OCI-LY3 (cell line): ENCODE measurements at regions not wholly inside any gene's neighbourhood (a gene's known extent, or its start where the extent isn't known, plus 50 kb on each side); places are given as distances from the start of the nearest gene placed in this dataset.

Source experiments
- H2AFZ ChIP-seq: fragments of 200-600, 300-600 bp; shearing (Covaris generic); 2 replicates; pipeline ENCODE4 v1.6.0; 2014; ENCODE audit warnings: antibody characterized with exemption, low read depth, low read length
- H3K27ac ChIP-seq: fragments of 200-600, 300-600 bp; sonication (generic); 2 replicates; pipeline ENCODE4 v1.5.1; 2014; ENCODE audit warnings: mild to moderate bottlenecking, low read length, moderate library complexity, mixed read lengths
- H3K27me3 ChIP-seq: fragments of 200-600, 300-600 bp; sonication (generic); 2 replicates; pipeline ENCODE4 v1.6.1; 2014; ENCODE audit warnings: low read depth, low read length, mixed read lengths
- H3K36me3 ChIP-seq: fragments of 200-600, 300-600 bp; sonication (generic); replicated peaks from 2 replicates; pipeline ENCODE3; 2014; ENCODE audit warnings: low read depth, low read length, mixed read lengths
- H3K4me1 ChIP-seq: fragments of 300-600, 200-600 bp; sonication (generic); 2 replicates; pipeline ENCODE4 v1.6.1; 2014; ENCODE audit warnings: low read length, mixed read lengths
- H3K4me2 ChIP-seq: fragments of 200-600, 300-600 bp; sonication (generic); 2 replicates; pipeline ENCODE4 v1.6.1; 2014; ENCODE audit warnings: low read length, mixed read lengths
- H3K4me3 ChIP-seq: fragments of 300-600, 200-600 bp; sonication (generic); 2 replicates; pipeline ENCODE4 v1.5.1; 2014; ENCODE audit warnings: antibody characterized with exemption, mild to moderate bottlenecking, low read length, moderate library complexity
- H3K79me2 ChIP-seq: fragments of 300-600, 200-600 bp; shearing (Covaris generic); 2 replicates; pipeline ENCODE4 v1.6.1; 2014; ENCODE audit warnings: mild to moderate bottlenecking, low read length, mixed read lengths
- H3K9ac ChIP-seq: fragments of 300-600, 200-600 bp; shearing (Covaris generic); 2 replicates; pipeline ENCODE4 v1.6.0; 2014; ENCODE audit warnings: mild to moderate bottlenecking, low read length, moderate library complexity
- H3K9me3 ChIP-seq: fragments of 200-600, 300-600 bp; shearing (Covaris generic); 2 replicates; pipeline ENCODE4 v1.6.1; 2014; ENCODE audit warnings: low read length, mixed read lengths; ENCODE audit not compliant: insufficient read depth
- H4K20me1 ChIP-seq: fragments of 200-600, 300-600 bp; sonication (generic); 2 replicates; pipeline ENCODE4 v1.6.1; 2016; ENCODE audit warnings: low read length, mixed read lengths; ENCODE audit not compliant: insufficient read depth
- CTCF ChIP-seq: fragments of 200-600, 300-600 bp; sonication (generic); IDR thresholded peaks from 2 replicates; pipeline ENCODE4 v1.5.1; 2014; ENCODE audit warnings: antibody characterized with exemption, low read length, low read depth
- EZH2phosphoT487 ChIP-seq: fragments of 200-600 bp; shearing (Covaris generic); IDR thresholded peaks from 2 replicates; pipeline ENCODE4 v1.6.1; 2018; ENCODE audit warnings: antibody characterized with exemption, mixed run types, low read depth

- Histone ChIP-seq H3K27me3 (no peaks in the 10 kb centered on the region), H3K4me3 (no peak overlapping the region), H3K9me3 (no peaks in the 10 kb centered on the region), H3K36me3 (no peaks in the 10 kb centered on the region), H4K20me1 (no peaks in the 10 kb centered on the region), H3K79me2 (no peaks in the 10 kb centered on the region), H2AFZ (no peak overlapping the region), H3K27ac (no peak overlapping the region), H3K9ac (no peak overlapping the region), H3K4me2 (peak overlapping the region; percentile 17; the same call in 1 of the 2 replicates), H3K4me1 (peaks cover 49% of the 10 kb centered on the region)
- TF ChIP-seq EZH2phosphoT487 (no peak), CTCF (no peak)
Measured at GRCh38 chr4:121455285-121455684, 74.5 kb upstream of the QRFPR start.

- H3K4me3 ChIP-seq: no peak overlapping the region
- H3K4me1 ChIP-seq: peaks cover 53% of the 10 kb centered on the region
- TF ChIP-seq CTCF (no peak), EZH2phosphoT487 (no peak)
- H3K27ac ChIP-seq: no peak overlapping the region
- no peak overlapping the region for H3K4me2 ChIP-seq
- H3K9me3 ChIP-seq: no peaks in the 10 kb centered on the region
- H3K9ac ChIP-seq: no peak overlapping the region
- H2AFZ ChIP-seq: no peak overlapping the region
- H3K27me3 ChIP-seq: no peaks in the 10 kb centered on the region
- no peaks in the 10 kb centered on the region for H4K20me1 ChIP-seq
- H3K36me3 ChIP-seq: no peaks in the 10 kb centered on the region
- H3K79me2 ChIP-seq: no peaks in the 10 kb centered on the region
Measured at GRCh38 chr4:121454251-121454979, 73.6 kb upstream of the QRFPR start.

- no peak overlapping the region for H3K4me3 ChIP-seq
- H3K4me1 ChIP-seq: peaks cover 33% of the 10 kb centered on the region
- no peak overlapping the region for H2AFZ ChIP-seq
- H3K4me2 ChIP-seq: no peak overlapping the region
- H3K9me3 ChIP-seq: no peaks in the 10 kb centered on the region
- H3K79me2 ChIP-seq: no peaks in the 10 kb centered on the region
- no peak overlapping the region for H3K9ac ChIP-seq
- no peaks in the 10 kb centered on the region for H3K27me3 ChIP-seq
- H4K20me1 ChIP-seq: no peaks in the 10 kb centered on the region
- no peaks in the 10 kb centered on the region for H3K36me3 ChIP-seq
- no peak overlapping the region for H3K27ac ChIP-seq
- no peak for TF ChIP-seq EZH2phosphoT487
- no peak for TF ChIP-seq CTCF
Measured at GRCh38 chr4:121451310-121451709, 70.5 kb upstream of the QRFPR start.

GRCh38 chr4:121449416-121449815 is 68.6 kb upstream of the QRFPR start:
- H3K27me3 ChIP-seq: no peaks in the 10 kb centered on the region
- no peaks in the 10 kb centered on the region for H4K20me1 ChIP-seq
- no peaks in the 10 kb centered on the region for H3K79me2 ChIP-seq
- no peaks in the 10 kb centered on the region for H3K9me3 ChIP-seq
- no peak overlapping the region for H3K27ac ChIP-seq
- no peak overlapping the region for H2AFZ ChIP-seq
- no peak for TF ChIP-seq CTCF
- no peak for TF ChIP-seq EZH2phosphoT487
- no peak overlapping the region for H3K4me3 ChIP-seq
- H3K9ac ChIP-seq: no peak overlapping the region
- peak overlapping the region; percentile 7; the same call in 1 of the 2 replicates for H3K4me2 ChIP-seq
- H3K4me1 ChIP-seq: peaks cover 14% of the 10 kb centered on the region
- H3K36me3 ChIP-seq: no peaks in the 10 kb centered on the region
